ENCODE measurements at regions not wholly inside any gene's neighbourhood (a gene's known extent, or its start where the extent isn't known, plus 50 kb on each side); places are given as distances from the start of the nearest gene placed in this dataset.

DNA sequence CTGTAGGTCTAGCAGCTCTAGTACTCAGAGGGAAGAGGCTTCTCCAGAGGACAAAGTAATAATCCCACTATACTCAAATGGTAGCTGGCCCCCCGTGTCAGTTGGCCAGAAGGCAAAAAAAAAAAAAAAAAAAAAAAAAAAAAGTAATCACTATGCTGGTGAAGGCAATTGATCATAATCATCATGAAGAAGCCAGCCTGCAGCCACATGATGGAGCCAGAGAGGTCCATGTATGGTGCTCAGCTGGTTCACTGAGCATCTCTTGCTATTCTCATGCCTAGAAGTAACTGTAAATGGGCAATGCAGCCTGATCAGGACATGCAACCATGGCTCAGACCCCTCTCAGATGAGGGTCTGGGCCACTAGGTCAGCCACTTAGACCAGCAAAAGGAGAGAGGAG, 378.8 kb downstream of the MED13L start:
- Histone ChIP-seq H3K27me3 (no peaks in the 10 kb centered on the region), H3K36me3 (no peaks in the 10 kb centered on the region), H3K4me1 (no peaks in the 10 kb centered on the region), H3K4me3 (no peak overlapping the region), H3K9me3 (peaks cover 2 to 7% of the 10 kb centered on the region in 2 donors), H3K27ac (no peak overlapping the region)
- no peak for TF ChIP-seq POLR2AphosphoS5 (IDR thresholded peaks at IDR 0.05)
- DNase-seq (ENCODE audit: low spot score in 2 of 2): no peak
- intact Hi-C loops (cut with DNase I; ENCODE audit: low total_unique reads): loop anchor here (10.0 kb wide), 1 partner anchor 1624 kb away; no protein-coding TSS in a partner anchor

DNA sequence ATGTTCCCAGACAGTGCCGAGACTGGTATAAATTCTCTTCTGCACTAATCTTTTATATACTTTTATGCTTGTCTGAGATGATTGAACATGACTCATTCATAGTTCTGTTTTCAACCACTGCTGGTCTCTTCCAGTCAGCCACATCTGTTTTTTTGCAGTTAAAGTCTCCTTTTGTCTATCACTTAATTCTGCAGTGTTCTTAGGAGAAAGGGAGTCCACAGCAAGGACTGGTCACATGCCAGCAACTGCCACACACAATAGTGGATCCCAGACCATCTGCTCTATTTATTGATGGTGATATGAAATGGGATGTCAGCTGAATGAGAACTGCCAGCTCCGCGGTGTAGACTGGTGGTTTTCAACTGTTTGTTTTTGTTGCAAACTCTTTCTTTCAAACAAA, 379.8 kb downstream of the MED13L start:
- H3K27ac ChIP-seq: no peak overlapping the region

GRCh38 chr12:115895247-115895646, 382.2 kb downstream of the MED13L start:
- Histone ChIP-seq H3K27me3 (no peaks in the 10 kb centered on the region), H3K4me3 (no peak overlapping the region), H3K36me3 (no peaks in the 10 kb centered on the region), H3K27ac (no peak overlapping the region), H3K4me1 (no peaks in the 10 kb centered on the region), H3K9me3 (peaks cover 0 to 2% of the 10 kb centered on the region in 2 donors)
- intact Hi-C loops (cut with DNase I; ENCODE audit: low total_unique reads): loop anchor here (10.0 kb wide), 1 partner anchor 1620 kb away; no protein-coding TSS in a partner anchor
- TF ChIP-seq POLR2A (IDR thresholded peaks at IDR 0.05): no peak
- TF ChIP-seq, protein P1, sequence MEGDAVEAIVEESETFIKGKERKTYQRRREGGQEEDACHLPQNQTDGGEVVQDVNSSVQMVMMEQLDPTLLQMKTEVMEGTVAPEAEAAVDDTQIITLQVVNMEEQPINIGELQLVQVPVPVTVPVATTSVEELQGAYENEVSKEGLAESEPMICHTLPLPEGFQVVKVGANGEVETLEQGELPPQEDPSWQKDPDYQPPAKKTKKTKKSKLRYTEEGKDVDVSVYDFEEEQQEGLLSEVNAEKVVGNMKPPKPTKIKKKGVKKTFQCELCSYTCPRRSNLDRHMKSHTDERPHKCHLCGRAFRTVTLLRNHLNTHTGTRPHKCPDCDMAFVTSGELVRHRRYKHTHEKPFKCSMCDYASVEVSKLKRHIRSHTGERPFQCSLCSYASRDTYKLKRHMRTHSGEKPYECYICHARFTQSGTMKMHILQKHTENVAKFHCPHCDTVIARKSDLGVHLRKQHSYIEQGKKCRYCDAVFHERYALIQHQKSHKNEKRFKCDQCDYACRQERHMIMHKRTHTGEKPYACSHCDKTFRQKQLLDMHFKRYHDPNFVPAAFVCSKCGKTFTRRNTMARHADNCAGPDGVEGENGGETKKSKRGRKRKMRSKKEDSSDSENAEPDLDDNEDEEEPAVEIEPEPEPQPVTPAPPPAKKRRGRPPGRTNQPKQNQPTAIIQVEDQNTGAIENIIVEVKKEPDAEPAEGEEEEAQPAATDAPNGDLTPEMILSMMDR (IDR thresholded peaks at IDR 0.05): no peak
- TF ChIP-seq POLR2AphosphoS5 (IDR thresholded peaks at IDR 0.05): no peak
- no peak for DNase-seq (ENCODE audit: low spot score in 2 of 2)

More for the DNA sequence above, 379.8 kb downstream of the MED13L start:
- intact Hi-C loops (cut with DNase I; ENCODE audit: low total_unique reads): loop anchor here (10.0 kb wide), 1 partner anchor 1623 kb away; no protein-coding TSS in a partner anchor
- no peak overlapping the region for H3K4me3 ChIP-seq
- no peaks in the 10 kb centered on the region for H3K36me3 ChIP-seq
- no peaks in the 10 kb centered on the region for H3K4me1 ChIP-seq
- no peak for DNase-seq (ENCODE audit: low spot score in 2 of 2)
- peaks cover 0 to 2% of the 10 kb centered on the region in 2 donors for H3K9me3 ChIP-seq
- H3K27me3 ChIP-seq: no peaks in the 10 kb centered on the region
- TF ChIP-seq, protein P1 (IDR thresholded peaks at IDR 0.05): no peak
- TF ChIP-seq POLR2AphosphoS5 (IDR thresholded peaks at IDR 0.05) (no peak), POLR2A (IDR thresholded peaks at IDR 0.05) (no peak)

GRCh38 chr12:115891556-115892164, 385.8 kb downstream of the MED13L start:
- Histone ChIP-seq H3K4me3 (no peak overlapping the region), H3K27me3 (no peaks in the 10 kb centered on the region), H3K9me3 (peaks cover 0 to 2% of the 10 kb centered on the region in 2 donors), H3K36me3 (no peaks in the 10 kb centered on the region), H3K4me1 (no peaks in the 10 kb centered on the region), H3K27ac (peak overlapping the region in 1 of 2 donors; percentile 30)
- intact Hi-C loops (cut with DNase I; ENCODE audit: low total_unique reads): loop anchor here (10.0 kb wide), 1 partner anchor 1617 kb away; no protein-coding TSS in a partner anchor
- TF ChIP-seq POLR2A (IDR thresholded peaks at IDR 0.05) (no peak), POLR2AphosphoS5 (IDR thresholded peaks at IDR 0.05) (no peak)
- TF ChIP-seq, protein P1 (IDR thresholded peaks at IDR 0.05): no peak
- DNase-seq (ENCODE audit: low spot score in 2 of 2): no peak

GRCh38 chr12:115886666-115887065, 390.8 kb downstream of the MED13L start:
- Histone ChIP-seq H3K36me3 (no peaks in the 10 kb centered on the region), H3K27me3 (no peaks in the 10 kb centered on the region), H3K4me1 (no peaks in the 10 kb centered on the region), H3K9me3 (no peaks in the 10 kb centered on the region), H3K27ac (no peak overlapping the region), H3K4me3 (no peak overlapping the region)
- no peak for DNase-seq (ENCODE audit: low spot score in 2 of 2)
- intact Hi-C loops (cut with DNase I; ENCODE audit: low total_unique reads): no loop called here
- TF ChIP-seq, protein P1 (IDR thresholded peaks at IDR 0.05): no peak
- TF ChIP-seq POLR2A (IDR thresholded peaks at IDR 0.05) (no peak), POLR2AphosphoS5 (IDR thresholded peaks at IDR 0.05) (no peak)
